Inflammatory macrophage treated with lipopolysaccharide for 1 hour (primary cell): ENCODE measurements at regions not wholly inside any gene's neighbourhood (a gene's known extent, or its start where the extent isn't known, plus 50 kb on each side); places are given as distances from the start of the nearest gene placed in this dataset.
A peak's percentile ranks its signal among the peaks of the same experiment; 100 is the strongest.

Experiments used
- DNase-seq, 2 donors: peaks; one replicate each; pipeline ENCODE4 v3.0.0-alpha.2; 2020 to 2022

GRCh38 chr6:8608737-8609136 is 173.4 kb upstream of the SLC35B3 start:
- DNase-seq = no peak

- DNase-seq = no peak
These were observed 154.8 kb upstream of the SLC35B3 start for GRCh38 chr6:8589941-8590729.

GRCh38 chr6:8588176-8588575 is 152.8 kb upstream of the SLC35B3 start:
- DNase-seq = no peak

- no peak for DNase-seq
These were observed 147.9 kb upstream of the SLC35B3 start for GRCh38 chr6:8583291-8583690.

GRCh38 chr6:8579372-8579771 is 144.0 kb upstream of the SLC35B3 start:
- DNase-seq = no peak

- DNase-seq = no peak
These were observed 142.7 kb upstream of the SLC35B3 start for GRCh38 chr6:8578006-8578405.

- no peak for DNase-seq
These were observed 139.6 kb upstream of the SLC35B3 start for GRCh38 chr6:8574749-8575468.

- DNase-seq = no peak
These were observed 139.0 kb upstream of the SLC35B3 start for GRCh38 chr6:8574311-8574710.

GRCh38 chr6:8570256-8570920 is 135.0 kb upstream of the SLC35B3 start:
- no peak for DNase-seq

- DNase-seq = no peak
These were observed 126.8 kb upstream of the SLC35B3 start for GRCh38 chr6:8562125-8562524.

- DNase-seq = no peak
These were observed 123.6 kb upstream of the SLC35B3 start for GRCh38 chr6:8558953-8559352.

GRCh38 chr6:8557014-8557748 is 121.8 kb upstream of the SLC35B3 start:
- DNase-seq = no peak

- peak in 1 of 2 donors; percentile 1 for DNase-seq
These were observed 121.1 kb upstream of the SLC35B3 start for GRCh38 chr6:8556370-8557013.

GRCh38 chr6:8551993-8552392 is 116.6 kb upstream of the SLC35B3 start:
- DNase-seq = no peak

GRCh38 chr6:8551386-8551785 is 116.0 kb upstream of the SLC35B3 start:
- no peak for DNase-seq

GRCh38 chr6:8549074-8549790 is 113.9 kb upstream of the SLC35B3 start:
- no peak for DNase-seq

GRCh38 chr6:8546496-8546895 is 111.2 kb upstream of the SLC35B3 start:
- no peak for DNase-seq

- DNase-seq = no peak
These were observed 110.0 kb upstream of the SLC35B3 start for GRCh38 chr6:8545336-8545735.

- no peak for DNase-seq
These were observed 108.4 kb upstream of the SLC35B3 start for GRCh38 chr6:8543714-8544113.

- no peak for DNase-seq
These were observed 104.1 kb upstream of the SLC35B3 start for GRCh38 chr6:8539453-8539852.

GRCh38 chr6:8536122-8536521 is 100.8 kb upstream of the SLC35B3 start:
- no peak for DNase-seq

- no peak for DNase-seq
These were observed 100.2 kb upstream of the SLC35B3 start for GRCh38 chr6:8535519-8535918.
